A673 (cell line): ENCODE measurements at regions not wholly inside any gene's neighbourhood (a gene's known extent, or its start where the extent isn't known, plus 50 kb on each side); places are given as distances from the start of the nearest gene placed in this dataset.

Source experiments
- CTCF ChIP-seq: fragments of 300-800, 200-600 bp; sonication (generic); conservative IDR thresholded peaks from 2 replicates; pipeline ENCODE4 v1.5.1; 2017; ENCODE audit warnings: low read depth, mild to moderate bottlenecking, antibody characterized with exemption, low read length, moderate library complexity, mixed read lengths
- EZH2 ChIP-seq: fragments of 200-600 bp; sonication (generic); IDR thresholded peaks from 2 replicates; pipeline ENCODE4 v1.6.1; 2017; ENCODE audit warnings: borderline replicate concordance, low read depth, mild to moderate bottlenecking, mixed read lengths, antibody characterized with exemption, low read length; ENCODE audit not compliant: poor library complexity, severe bottlenecking

DNA sequence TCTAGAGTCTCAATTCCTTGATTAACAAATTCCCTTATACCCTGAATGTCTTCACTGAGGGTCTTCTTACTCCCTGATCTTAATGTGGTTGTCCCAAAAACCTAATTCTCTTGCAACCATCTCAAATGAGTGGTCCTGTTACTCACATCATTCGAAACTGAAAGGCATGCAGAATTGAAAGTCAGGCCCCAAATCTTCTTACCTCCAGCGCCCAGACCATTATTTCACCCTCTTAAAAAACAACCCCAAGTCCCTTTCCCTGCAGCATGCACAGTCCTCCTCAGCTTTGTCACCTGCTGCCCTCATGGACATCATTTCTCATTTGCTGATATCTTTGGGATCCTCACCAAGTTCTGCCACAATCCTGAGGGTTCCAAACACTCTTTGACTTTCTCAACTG lies 230.1 kb downstream of the SEC16B start:
- TF ChIP-seq CTCF (no peak), EZH2 (no peak)
